CD8-positive, alpha-beta memory T cell (primary cell): ENCODE measurements at regions not wholly inside any gene's neighbourhood (a gene's known extent, or its start where the extent isn't known, plus 50 kb on each side); places are given as distances from the start of the nearest gene placed in this dataset.

Experiments
- CTCF ChIA-PET: fragments of 350-600 bp; sonication (Branson Sonifier 250); formaldehyde crosslinking; loops from one replicate; lab custom pipeline; 2021; ENCODE audit warnings: antibody characterized with exemption; lab: Charles Lee
- POLR2A ChIA-PET: fragments of 350-600 bp; sonication (Branson Sonifier 250); formaldehyde crosslinking; loops from one replicate; lab custom pipeline; 2021; ENCODE audit warnings: antibody characterized with exemption; lab: Charles Lee
- DNase-seq, 5 donors: peaks; one replicate each; pipeline versions ENCODE4 v3.0.0 to v3.0.0-alpha.2; 2020 to 2022; ENCODE audit warnings: mixed read lengths in 1 of 5
- H3K27ac ChIP-seq: one replicate; pipeline ENCODE4 v1.7.0; 2013; ENCODE audit warnings: low read depth, mild to moderate bottlenecking, low read length, moderate library complexity
- H3K27me3 ChIP-seq: 2 replicates; pipeline ENCODE4 v1.7.0; 2013; ENCODE audit warnings: low read length, mild to moderate bottlenecking; ENCODE audit not compliant: insufficient read depth, poor library complexity, severe bottlenecking
- H3K36me3 ChIP-seq: 2 replicates; pipeline ENCODE4 v1.7.0; 2013; ENCODE audit warnings: mild to moderate bottlenecking, low read length, moderate library complexity; ENCODE audit not compliant: insufficient read depth
- H3K4me1 ChIP-seq: 2 replicates; pipeline ENCODE4 v1.7.0; 2013; ENCODE audit warnings: mild to moderate bottlenecking, low read length, moderate library complexity; ENCODE audit not compliant: insufficient read depth
- H3K4me3 ChIP-seq: 2 replicates; pipeline ENCODE4 v1.7.0; 2013; ENCODE audit warnings: mild to moderate bottlenecking, low read length
- H3K9me3 ChIP-seq: 2 replicates; pipeline ENCODE4 v1.7.0; 2013; ENCODE audit warnings: mild to moderate bottlenecking, low read length
- H3K27ac Mint-ChIP-seq, 8 donors: one replicate each; pipeline ENCODE4 v1.8.0; 2020 to 2021; ENCODE audit warnings: mixed read lengths in 8 of 8, mild to moderate bottlenecking in 6 of 8, inconsistent platforms in 3 of 8, moderate library complexity in 3 of 8
- H3K27me3 Mint-ChIP-seq, 2 donors: one replicate each; pipeline ENCODE4 v1.8.0; 2020 to 2021; ENCODE audit warnings: mixed read lengths in 2 of 2, mild to moderate bottlenecking in 1 of 2, moderate library complexity in 1 of 2
- H3K36me3 Mint-ChIP-seq, 3 donors: one replicate each; pipeline ENCODE4 v1.8.0; 2020 to 2021; ENCODE audit warnings: mixed read lengths in 3 of 3, inconsistent platforms in 1 of 3, mild to moderate bottlenecking in 1 of 3
- H3K4me1 Mint-ChIP-seq, 3 donors: one replicate each; pipeline ENCODE4 v1.8.0; 2020 to 2021; ENCODE audit warnings: mixed read lengths in 3 of 3, inconsistent platforms in 1 of 3, mild to moderate bottlenecking in 1 of 3
- H3K4me3 Mint-ChIP-seq, 7 donors: one replicate each; pipeline ENCODE4 v1.8.0; 2020 to 2021; ENCODE audit warnings: mixed read lengths in 7 of 7, mild to moderate bottlenecking in 6 of 7, moderate library complexity in 4 of 7, inconsistent platforms in 2 of 7
- H3K9me3 Mint-ChIP-seq, 5 donors: one replicate each; pipeline ENCODE4 v1.8.0; 2020 to 2022; ENCODE audit warnings: mixed read lengths in 5 of 5, mild to moderate bottlenecking in 3 of 5, moderate library complexity in 2 of 5, inconsistent platforms in 1 of 5

DNA sequence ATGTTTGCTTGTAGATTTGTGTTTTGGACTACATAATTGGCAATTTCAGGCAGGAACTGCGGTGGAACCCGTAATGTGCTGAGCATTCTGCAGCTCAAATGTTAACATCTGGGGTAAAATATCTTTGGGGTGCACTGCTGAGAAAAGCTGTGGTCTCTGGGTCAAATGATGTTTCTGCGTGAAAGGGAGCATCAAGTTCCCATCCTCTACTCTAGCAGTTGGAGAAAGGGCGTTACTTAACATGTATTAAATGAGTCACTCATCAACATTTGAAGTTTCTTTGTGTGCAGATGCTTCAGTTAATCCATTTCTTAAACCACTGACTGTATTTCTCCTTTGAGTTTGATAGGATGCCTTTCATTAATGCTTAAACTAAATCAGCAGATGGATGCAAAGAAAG lies 273.1 kb upstream of the PITRM1 start:
- Histone ChIP-seq H3K36me3 (no peaks in the 10 kb centered on the region), H3K4me3 (no peak overlapping the region), H3K27ac (no peak overlapping the region), H3K9me3 (no peaks in the 10 kb centered on the region), H3K27me3 (no peaks in the 10 kb centered on the region), H3K4me1 (no peaks in the 10 kb centered on the region)
- H3K4me1 Mint-ChIP-seq = no peaks in the 10 kb centered on the region
- no peaks in the 10 kb centered on the region for H3K36me3 Mint-ChIP-seq
- H3K27ac Mint-ChIP-seq = no peak overlapping the region
- DNase-seq = no peak
- no peak overlapping the region for H3K4me3 Mint-ChIP-seq
- H3K27me3 Mint-ChIP-seq = peaks cover 20 to 55% of the 10 kb centered on the region in 2 donors
- CTCF ChIA-PET = no interaction called here
- peaks cover 0 to 2% (median 0%) of the 10 kb centered on the region in 5 donors for H3K9me3 Mint-ChIP-seq
- POLR2A ChIA-PET = no interaction called here

DNA sequence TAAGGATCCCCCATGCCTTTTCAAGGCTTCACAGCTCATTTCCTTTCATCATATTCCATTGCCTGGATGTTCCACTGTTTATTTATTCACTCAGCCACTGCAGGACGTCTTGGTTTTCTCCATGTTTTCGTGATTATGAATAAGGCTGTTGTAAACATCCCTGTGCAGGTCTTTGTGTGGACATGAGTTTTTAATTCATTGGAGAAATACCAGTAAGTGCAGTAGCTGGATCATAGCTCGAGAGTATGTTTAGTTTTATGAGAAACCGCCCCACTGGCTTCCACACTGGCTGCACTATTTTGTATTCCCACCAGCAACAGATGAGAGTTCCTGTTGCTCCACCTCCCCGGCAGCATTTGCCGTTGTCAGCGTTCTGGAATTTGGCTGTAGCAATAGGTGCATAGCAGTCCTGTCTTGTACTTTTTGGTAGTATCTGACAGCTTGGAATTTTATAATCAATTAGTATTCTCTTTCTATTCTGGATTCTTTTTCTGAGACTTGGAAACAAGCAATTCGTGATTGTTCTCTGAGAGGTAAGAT lies 269.9 kb upstream of the PITRM1 start:
- Mint-ChIP-seq H3K4me3 (no peak overlapping the region), H3K9me3 (peaks cover 0 to 3% (median 3%) of the 10 kb centered on the region in 5 donors), H3K36me3 (peaks cover 0 to 3% (median 0%) of the 10 kb centered on the region in 3 donors), H3K27me3 (peaks cover 8 to 36% of the 10 kb centered on the region in 2 donors), H3K4me1 (no peaks in the 10 kb centered on the region), H3K27ac (no peak overlapping the region)
- no peaks in the 10 kb centered on the region for H3K36me3 ChIP-seq
- no peaks in the 10 kb centered on the region for H3K4me1 ChIP-seq
- H3K4me3 ChIP-seq = no peak overlapping the region
- no peaks in the 10 kb centered on the region for H3K9me3 ChIP-seq
- DNase-seq = no peak
- ChIA-PET CTCF (no interaction called here), POLR2A (no interaction called here)
- no peaks in the 10 kb centered on the region for H3K27me3 ChIP-seq
- no peak overlapping the region for H3K27ac ChIP-seq

DNA sequence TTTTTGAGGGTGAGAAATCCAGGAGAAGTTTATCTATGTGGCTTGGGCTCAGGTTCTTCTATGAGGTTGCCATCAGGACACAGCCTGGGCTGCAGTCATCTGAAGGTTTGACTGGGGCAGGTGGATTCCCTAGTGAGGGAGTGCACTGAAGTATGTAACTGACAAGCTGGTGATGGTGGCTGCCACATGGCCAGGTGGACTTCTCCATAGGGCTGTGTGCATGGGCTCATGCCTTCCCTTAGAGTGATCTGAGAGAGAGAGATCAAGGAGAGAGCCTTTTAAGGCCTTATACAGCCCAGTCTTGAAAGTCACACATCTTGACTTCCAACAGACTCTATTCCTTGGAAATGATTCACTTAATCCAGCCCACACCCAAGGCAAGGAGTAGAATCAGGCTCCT lies 266.6 kb upstream of the PITRM1 start:
- H3K36me3 Mint-ChIP-seq = peaks cover 0 to 3% (median 0%) of the 10 kb centered on the region in 3 donors
- CTCF ChIA-PET = interaction anchor here (1.4 kb wide), 1 partner anchor 9 kb away, joined by 4 read pairs; no protein-coding TSS in a partner anchor

DNA sequence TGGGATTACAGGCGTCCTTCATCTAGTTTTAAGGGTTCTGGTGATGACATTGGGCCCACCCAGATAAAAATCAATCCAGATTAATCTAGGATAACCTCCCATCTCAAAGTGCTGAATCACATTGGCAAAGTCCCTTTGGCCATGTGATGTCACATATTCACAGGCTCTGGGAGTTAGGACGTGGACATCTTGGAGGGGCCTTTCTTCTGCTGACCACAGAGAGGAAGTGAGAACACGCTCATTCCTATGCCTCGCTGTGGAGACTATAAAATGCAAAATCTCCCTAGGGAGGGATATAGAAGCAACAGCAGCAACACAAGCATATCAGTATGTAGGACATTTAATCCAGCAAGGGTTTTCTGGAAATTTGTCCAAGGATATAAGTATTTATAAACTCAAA lies 266.0 kb upstream of the PITRM1 start:
- Mint-ChIP-seq H3K9me3 (peaks cover 0 to 3% (median 1%) of the 10 kb centered on the region in 5 donors), H3K4me1 (no peaks in the 10 kb centered on the region), H3K27ac (no peak overlapping the region), H3K27me3 (peaks cover 7 to 14% of the 10 kb centered on the region in 2 donors), H3K4me3 (no peak overlapping the region), H3K36me3 (peaks cover 0 to 3% (median 0%) of the 10 kb centered on the region in 3 donors)
- H3K27me3 ChIP-seq = no peaks in the 10 kb centered on the region
- H3K4me1 ChIP-seq = no peaks in the 10 kb centered on the region
- no peaks in the 10 kb centered on the region for H3K9me3 ChIP-seq
- POLR2A ChIA-PET = no interaction called here
- H3K36me3 ChIP-seq = no peaks in the 10 kb centered on the region
- H3K27ac ChIP-seq = no peak overlapping the region
- DNase-seq = no peak
- CTCF ChIA-PET = no interaction called here
- H3K4me3 ChIP-seq = no peak overlapping the region

More for the DNA sequence above, 266.6 kb upstream of the PITRM1 start:
- Mint-ChIP-seq H3K4me1 (no peaks in the 10 kb centered on the region), H3K4me3 (no peak overlapping the region), H3K27me3 (peaks cover 7 to 19% of the 10 kb centered on the region in 2 donors), H3K9me3 (peaks cover 0 to 3% (median 1%) of the 10 kb centered on the region in 5 donors), H3K27ac (no peak overlapping the region)
- Histone ChIP-seq H3K4me3 (no peak overlapping the region), H3K27ac (no peak overlapping the region), H3K36me3 (no peaks in the 10 kb centered on the region), H3K27me3 (no peaks in the 10 kb centered on the region), H3K4me1 (no peaks in the 10 kb centered on the region), H3K9me3 (no peaks in the 10 kb centered on the region)
- POLR2A ChIA-PET = no interaction called here
- no peak for DNase-seq

DNA sequence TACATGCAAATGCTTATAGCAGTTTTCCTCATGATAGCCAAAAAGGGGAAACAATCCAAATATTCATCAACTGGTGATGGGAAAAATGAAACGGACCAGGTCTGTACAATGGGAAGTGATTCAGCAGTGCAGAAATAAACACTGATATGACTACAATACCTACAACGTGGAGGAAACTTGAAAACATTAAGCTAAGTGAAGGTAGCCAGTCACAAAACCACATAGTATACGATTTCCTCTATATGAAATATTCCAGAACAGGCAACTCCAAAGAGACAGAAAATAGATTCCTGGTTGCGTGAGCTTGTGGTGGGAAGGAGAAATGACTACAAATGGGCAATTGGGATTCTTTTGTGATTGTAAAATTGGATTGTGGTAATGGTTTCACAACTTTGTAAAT lies 263.1 kb upstream of the PITRM1 start:
- ChIA-PET POLR2A (no interaction called here), CTCF (no interaction called here)
- Mint-ChIP-seq H3K9me3 (peaks cover 0 to 8% (median 1%) of the 10 kb centered on the region in 5 donors), H3K4me1 (peaks cover 2 to 6% (median 4%) of the 10 kb centered on the region in 3 donors), H3K36me3 (peaks cover 0 to 9% (median 0%) of the 10 kb centered on the region in 3 donors), H3K27ac (no peak overlapping the region), H3K27me3 (peaks cover 7 to 10% of the 10 kb centered on the region in 2 donors), H3K4me3 (no peak overlapping the region)
- H3K27me3 ChIP-seq = no peaks in the 10 kb centered on the region
- H3K27ac ChIP-seq = no peak overlapping the region
- DNase-seq = no peak
- H3K9me3 ChIP-seq = no peaks in the 10 kb centered on the region
- no peaks in the 10 kb centered on the region for H3K36me3 ChIP-seq
- no peak overlapping the region for H3K4me3 ChIP-seq
- H3K4me1 ChIP-seq = no peaks in the 10 kb centered on the region

DNA sequence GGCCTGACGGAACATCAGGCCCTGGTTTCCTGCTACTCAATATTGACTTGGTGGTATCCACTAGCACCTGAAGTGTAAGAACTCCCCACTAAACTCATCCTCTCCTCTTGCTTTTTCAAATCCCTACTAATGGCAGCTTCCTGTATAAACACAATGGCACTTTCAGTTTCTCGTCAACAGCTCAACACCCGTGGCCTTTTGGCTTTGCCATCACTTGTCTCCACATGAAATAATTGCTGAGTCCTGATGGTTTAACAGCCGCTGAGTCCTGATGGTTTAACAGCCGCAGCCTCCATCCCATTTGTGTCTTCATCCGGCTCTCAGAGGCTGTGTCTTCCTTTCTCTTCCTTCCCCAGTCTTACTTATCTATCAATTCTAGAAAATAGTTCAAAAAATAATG lies 261.4 kb upstream of the PITRM1 start:
- no peak overlapping the region for H3K4me3 Mint-ChIP-seq
- POLR2A ChIA-PET = no interaction called here

DNA sequence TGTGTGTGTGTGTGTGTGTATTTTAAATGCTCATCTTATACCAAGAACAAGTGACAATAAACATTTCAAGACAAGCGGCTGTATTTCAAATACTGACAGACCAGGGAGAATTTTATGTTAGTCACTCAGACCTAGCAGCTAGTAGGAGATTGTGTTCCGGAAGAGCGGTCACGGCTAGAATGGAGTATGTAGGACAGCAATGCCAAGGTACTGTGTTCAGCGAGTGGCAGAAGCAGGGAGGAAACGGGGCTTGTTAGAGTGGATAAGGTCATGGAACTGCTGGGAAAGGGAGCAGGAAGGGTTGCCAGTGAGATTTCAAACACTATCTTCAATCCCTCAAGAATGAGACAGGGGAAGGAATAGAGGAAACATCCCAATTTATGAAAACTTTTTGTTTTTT lies 260.5 kb upstream of the PITRM1 start:
- no peak for DNase-seq
- Mint-ChIP-seq H3K36me3 (peaks cover 0 to 14% (median 0%) of the 10 kb centered on the region in 3 donors), H3K4me3 (no peak overlapping the region), H3K4me1 (peaks cover 6 to 11% (median 9%) of the 10 kb centered on the region in 3 donors), H3K27ac (no peak overlapping the region), H3K9me3 (peaks cover 0 to 16% (median 6%) of the 10 kb centered on the region in 5 donors), H3K27me3 (peaks cover 7 to 10% of the 10 kb centered on the region in 2 donors)
- Histone ChIP-seq H3K9me3 (no peaks in the 10 kb centered on the region), H3K27me3 (no peaks in the 10 kb centered on the region), H3K4me3 (no peak overlapping the region), H3K27ac (no peak overlapping the region), H3K4me1 (no peaks in the 10 kb centered on the region), H3K36me3 (no peaks in the 10 kb centered on the region)
- ChIA-PET POLR2A (no interaction called here), CTCF (no interaction called here)

More for the DNA sequence above, 261.4 kb upstream of the PITRM1 start:
- no peaks in the 10 kb centered on the region for H3K36me3 ChIP-seq
- CTCF ChIA-PET = no interaction called here
- Mint-ChIP-seq H3K27me3 (peaks cover 7 to 10% of the 10 kb centered on the region in 2 donors), H3K4me1 (peaks cover 6 to 11% (median 9%) of the 10 kb centered on the region in 3 donors), H3K27ac (no peak overlapping the region), H3K9me3 (peaks cover 0 to 16% (median 7%) of the 10 kb centered on the region in 5 donors), H3K36me3 (peaks cover 0 to 15% (median 0%) of the 10 kb centered on the region in 3 donors)
- H3K4me3 ChIP-seq = no peak overlapping the region
- no peaks in the 10 kb centered on the region for H3K9me3 ChIP-seq
- DNase-seq = no peak
- no peaks in the 10 kb centered on the region for H3K27me3 ChIP-seq
- no peaks in the 10 kb centered on the region for H3K4me1 ChIP-seq
- no peak overlapping the region for H3K27ac ChIP-seq

DNA sequence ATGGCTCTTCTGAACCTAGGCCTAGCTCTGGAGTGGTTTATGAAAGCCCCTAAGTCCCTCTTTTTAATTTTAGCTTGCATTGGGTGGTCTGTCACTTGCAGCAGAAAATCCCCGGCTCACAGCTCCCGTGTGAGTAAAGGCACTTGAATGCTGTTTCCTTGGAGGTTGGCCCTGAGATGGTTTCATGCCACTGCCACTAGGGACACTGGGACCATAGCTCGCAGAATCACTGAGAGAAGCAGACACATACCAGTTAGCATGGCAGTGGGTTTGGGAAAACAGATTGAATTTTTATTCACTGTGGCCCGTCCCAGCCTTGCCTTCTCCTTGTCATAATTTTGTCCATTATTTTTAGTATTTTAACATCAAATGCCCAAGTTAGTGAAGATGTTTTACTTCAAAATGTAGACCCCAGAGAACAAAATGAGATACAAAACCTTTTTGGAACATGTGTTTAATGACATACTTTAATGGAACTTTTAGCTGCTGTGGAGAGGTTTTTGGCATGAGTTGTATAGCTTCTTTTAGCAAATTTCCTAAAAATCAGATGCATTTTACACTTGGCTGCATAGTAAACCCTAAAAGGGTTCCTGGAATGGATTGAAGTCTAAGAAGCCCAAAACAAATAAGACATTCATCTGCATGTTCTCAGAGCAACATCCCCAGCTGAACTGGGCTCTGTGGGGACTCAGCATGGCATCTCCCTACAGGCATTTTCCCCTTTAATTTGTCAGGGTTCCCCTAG lies 259.7 kb upstream of the PITRM1 start:
- Mint-ChIP-seq H3K27me3 (peaks cover 4 to 7% of the 10 kb centered on the region in 2 donors), H3K27ac (no peak overlapping the region), H3K36me3 (peaks cover 0 to 14% (median 0%) of the 10 kb centered on the region in 3 donors), H3K4me1 (peaks cover 6 to 11% (median 9%) of the 10 kb centered on the region in 3 donors), H3K4me3 (no peak overlapping the region), H3K9me3 (peaks cover 0 to 16% (median 6%) of the 10 kb centered on the region in 5 donors)
- H3K27ac ChIP-seq = no peak overlapping the region
- POLR2A ChIA-PET = no interaction called here
- H3K9me3 ChIP-seq = no peaks in the 10 kb centered on the region
- no peak overlapping the region for H3K4me3 ChIP-seq
- no peaks in the 10 kb centered on the region for H3K36me3 ChIP-seq
- no peak for DNase-seq
- no peaks in the 10 kb centered on the region for H3K4me1 ChIP-seq
- CTCF ChIA-PET = no interaction called here
- no peaks in the 10 kb centered on the region for H3K27me3 ChIP-seq
